HTR-8/SVneo (cell line): ENCODE measurements at regions not wholly inside any gene's neighbourhood (a gene's known extent, or its start where the extent isn't known, plus 50 kb on each side); places are given as distances from the start of the nearest gene placed in this dataset.

ENCODE experiments used
- DNase-seq: peaks from one replicate; pipeline ENCODE4 v3.0.0; 2011; ENCODE audit warnings: low spot score, mixed read lengths; ENCODE audit not compliant: insufficient read length
- FAIRE-seq: peaks from 2 replicates; lab custom pipeline; 2011; peaks lifted over from hg19 to GRCh38; lab: Jason Lieb, UNC

DNA sequence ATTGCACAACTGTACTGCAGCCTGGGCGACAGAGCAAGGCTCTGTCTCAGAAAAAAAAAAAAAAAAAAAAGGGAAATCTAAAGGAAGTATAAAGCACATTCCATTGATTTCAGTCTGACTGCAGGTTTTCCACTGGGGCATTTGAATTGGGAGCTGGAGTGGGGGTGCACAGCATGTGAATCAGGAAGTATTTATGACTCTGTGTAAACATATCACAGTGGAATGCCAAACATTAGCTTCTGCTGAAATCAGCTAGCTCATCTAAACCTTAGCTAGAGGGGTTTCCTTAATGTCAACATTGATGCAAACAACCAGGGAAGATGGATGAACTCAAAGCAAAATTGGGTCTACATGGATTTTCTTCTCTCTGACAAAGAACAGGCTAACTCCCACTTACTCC lies 641.0 kb upstream of the EEF2KMT start:
- DNase-seq = no peak
- no peak for FAIRE-seq

DNA sequence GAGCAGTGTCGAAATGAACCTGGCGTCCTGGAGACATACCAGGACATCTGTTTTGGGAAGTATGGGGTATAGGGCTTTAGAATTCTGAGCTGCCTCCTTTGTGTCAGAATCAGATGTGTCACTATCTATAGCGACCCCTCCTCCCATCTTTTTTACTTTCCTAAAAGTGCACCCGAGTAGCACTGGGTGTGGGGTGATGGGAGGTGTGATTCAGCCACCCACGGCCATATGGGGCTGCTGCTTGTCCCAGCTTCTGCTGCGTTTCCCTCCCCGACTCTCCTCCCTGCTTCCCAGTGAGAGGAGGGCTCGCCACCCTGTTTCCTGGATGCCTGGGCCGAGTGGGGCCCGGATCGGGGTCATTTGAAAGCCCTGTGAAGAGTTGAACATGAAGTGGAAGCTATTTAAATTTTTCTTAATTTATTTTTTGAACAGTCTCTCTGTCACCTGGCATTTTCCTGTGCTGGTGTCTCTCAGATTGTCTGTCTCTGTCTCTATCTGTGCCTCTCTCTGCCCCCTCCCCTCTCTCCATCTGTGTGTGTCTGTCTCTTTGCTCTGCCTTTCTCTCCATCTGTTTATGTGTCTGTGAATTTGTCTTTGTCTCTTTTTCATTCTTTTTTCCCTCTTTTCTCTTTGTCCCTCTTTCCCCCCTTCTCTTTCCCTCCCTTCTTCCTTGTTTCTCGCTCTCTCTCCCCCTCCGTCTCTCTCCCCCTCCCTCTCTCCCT lies 638.8 kb upstream of the EEF2KMT start:
- DNase-seq (no peak), FAIRE-seq (no peak)

DNA sequence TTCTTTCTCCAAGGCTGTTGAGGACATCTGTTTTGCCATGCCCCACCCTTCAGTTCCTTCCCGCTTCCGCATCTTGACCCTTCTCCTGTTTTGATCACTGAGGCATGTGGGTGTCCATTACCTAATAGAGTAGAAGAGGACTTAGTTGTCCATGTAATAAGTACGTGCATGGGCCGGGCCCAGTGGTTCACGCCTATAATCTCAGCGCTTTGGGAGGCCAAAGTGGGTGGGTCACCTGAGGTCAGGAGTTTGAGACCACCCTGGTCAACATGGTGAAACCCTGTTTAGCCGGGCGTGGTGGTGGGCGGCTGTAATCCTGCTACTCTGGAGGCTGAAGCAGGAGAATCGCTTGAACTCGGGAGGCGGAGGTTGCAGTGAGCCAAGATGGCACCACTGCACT lies 637.8 kb upstream of the EEF2KMT start:
- DNase-seq = no peak
- no peak for FAIRE-seq

DNA sequence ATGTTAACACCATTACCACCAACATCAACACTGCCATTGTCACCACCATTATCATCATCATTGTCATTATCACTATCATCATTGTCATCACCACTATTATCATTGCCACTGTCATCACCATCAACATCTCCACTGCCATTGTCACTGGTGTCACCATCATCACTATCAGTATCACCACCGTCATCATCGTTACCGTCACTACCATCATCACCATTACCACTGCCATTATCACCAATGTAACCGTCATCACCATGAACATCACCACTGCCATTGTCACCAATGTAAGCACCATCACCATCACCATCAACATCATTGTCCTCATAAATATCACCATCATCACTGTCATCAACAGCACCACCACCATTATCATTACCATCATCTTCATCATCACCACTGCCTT lies 633.2 kb upstream of the EEF2KMT start:
- FAIRE-seq (no peak), DNase-seq (no peak)

DNA sequence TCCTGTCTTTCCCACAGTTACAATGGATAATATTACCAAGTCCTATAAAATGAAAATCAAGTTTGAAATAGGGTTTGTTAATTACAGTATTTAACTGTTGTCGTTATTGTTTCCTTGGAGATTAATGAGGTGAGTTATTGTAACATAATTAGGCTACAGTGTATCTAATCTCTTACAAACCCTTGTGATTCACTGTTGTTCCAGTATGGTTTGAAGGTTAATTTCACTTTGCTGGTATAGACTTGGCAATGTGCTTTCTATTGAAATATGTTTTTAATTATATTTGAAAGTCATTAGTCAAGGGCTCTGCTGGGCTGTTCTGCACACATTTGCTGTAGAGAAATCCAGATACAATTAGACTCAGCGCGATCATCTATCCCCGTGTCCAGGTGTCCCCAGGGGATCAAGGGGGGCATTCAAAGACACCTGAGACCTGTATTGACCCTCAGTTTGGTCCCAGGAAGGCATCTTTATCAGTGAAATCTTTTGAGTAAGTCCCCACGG lies 624.6 kb upstream of the EEF2KMT start:
- FAIRE-seq (no peak), DNase-seq (no peak)

DNA sequence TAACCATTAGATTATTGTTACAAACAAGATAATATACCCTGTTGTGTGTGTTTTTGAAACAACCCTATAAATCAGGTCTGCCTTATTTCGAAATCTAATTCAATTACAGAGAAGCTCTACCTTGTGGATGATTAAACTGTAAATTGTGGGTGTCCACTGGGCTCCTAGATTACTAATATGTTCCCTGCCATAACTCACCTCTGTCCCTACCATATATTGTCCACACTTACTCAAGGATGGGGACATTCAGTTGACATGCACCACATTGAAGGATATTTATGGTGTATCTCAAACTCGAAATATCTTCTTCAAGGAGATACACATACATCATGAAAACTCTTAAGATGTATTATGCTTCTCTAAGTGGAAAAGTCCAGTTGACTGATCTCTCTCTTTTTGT lies 617.6 kb upstream of the EEF2KMT start:
- FAIRE-seq (no peak), DNase-seq (no peak)

DNA sequence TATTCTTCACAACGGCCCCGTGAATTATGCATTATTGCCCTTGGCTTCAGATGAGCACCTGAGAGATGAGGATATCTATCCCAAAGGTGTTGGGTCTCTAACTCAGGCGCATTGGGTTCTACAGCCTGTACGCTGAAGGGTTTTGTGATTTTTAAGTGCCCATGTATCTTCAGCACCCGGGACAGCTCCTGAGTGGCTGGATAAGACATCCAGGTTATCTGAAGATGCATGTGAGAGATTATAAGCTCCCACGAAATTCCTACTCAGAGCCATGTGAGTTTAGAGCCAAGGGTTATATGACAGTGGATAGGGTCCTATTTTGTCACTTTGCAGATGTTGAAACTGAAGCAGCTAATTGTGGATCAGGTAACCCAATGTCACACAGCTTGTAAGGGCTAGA lies 612.3 kb upstream of the EEF2KMT start:
- FAIRE-seq (no peak), DNase-seq (no peak)

DNA sequence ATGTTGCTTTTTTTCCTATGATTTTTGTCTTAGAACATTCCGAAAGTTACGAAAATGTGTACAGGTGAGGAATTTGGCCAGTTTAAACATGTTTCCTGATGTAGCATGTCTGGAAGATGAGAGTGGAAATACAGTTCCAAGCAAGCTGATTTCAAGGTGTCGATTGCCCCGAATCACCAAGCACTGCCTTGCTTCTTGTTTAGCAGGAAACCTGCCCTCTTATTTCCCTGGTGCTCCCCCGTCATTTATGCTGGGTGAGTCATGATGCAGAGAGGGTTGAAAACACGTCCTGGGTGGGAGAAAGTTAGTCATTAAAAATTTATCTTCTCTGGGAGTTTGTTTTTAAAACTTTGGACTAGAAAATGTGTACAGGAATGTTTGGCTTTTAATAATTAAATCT lies 608.6 kb upstream of the EEF2KMT start:
- FAIRE-seq (no peak), DNase-seq (no peak)

DNA sequence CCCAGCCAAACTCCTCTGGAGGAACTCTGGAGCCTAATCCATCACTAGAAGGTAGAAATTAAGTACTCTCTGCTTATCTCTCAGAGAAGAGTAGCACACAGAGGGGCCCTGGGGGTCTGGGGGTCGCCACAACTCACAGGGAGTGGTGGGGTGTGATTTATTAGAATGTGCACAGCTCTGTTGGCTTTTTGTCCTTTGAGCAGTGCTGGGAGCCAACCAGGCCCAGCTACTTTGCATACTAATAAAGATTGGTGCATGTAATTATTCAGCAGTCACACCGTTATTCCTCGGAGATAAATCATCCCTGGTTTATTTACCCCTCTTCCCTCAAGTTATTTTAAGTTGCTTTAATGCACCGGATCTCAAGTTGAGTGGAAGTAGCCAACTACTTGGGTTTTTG lies 606.7 kb upstream of the EEF2KMT start:
- DNase-seq (no peak), FAIRE-seq (no peak)

DNA sequence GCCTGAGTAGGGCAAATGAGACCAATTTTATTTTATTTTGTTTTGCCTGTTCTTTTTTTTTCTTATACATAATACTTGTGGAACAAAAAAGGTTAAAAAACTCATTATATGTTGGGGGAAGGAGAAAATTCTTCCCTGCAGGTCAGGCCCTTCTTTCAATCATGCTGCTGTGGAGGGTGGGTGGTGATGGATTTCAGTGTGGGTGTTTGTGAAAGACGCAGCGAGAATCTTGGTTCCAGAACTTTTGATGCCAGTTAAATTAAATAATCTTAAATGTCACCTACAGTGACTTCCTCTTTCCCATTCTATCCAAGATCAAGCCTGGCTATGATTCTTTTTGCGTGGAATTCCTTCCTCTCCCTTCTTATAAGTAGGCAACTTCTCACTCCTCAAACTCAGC lies 595.8 kb upstream of the EEF2KMT start:
- FAIRE-seq = no peak
- DNase-seq = no peak

DNA sequence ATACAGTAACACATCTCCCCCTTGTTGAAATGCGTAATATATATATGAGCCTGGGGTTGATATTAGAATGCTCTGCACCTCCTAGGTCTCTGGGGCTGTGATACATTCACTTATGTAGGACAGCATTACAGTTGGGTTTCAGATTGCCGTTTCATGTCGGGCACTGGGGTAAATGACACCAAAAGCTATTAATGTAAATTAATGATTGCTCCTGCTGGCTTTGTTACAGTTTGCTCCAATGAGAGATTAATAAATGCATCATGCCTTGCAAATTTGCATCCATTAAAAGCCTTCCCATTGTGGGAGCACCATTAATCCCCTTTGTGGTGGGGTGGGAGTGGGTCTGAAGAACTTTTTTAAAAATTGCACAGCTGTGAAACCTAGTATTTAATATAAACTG lies 584.4 kb upstream of the EEF2KMT start:
- FAIRE-seq = no peak
- DNase-seq = no peak

DNA sequence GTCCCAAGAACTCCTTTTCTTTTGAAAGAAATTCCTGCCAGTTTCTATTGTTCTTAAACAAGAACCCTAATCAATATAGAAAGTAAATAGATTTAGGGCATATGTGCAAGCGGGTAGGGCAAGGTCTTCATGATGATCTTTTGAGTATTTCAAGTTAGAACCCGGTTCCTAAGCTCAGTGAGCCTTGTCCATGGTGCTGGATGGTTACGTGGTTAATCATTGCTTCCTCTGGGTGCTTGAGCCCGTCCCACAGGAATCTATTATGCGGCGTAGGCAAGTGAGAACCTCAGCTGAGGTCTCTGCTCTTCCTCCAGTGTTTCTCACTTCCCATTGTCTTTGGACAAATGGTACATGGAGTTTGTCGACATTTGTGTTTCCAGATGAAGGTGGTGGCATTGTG lies 580.8 kb upstream of the EEF2KMT start:
- no peak for FAIRE-seq

DNA sequence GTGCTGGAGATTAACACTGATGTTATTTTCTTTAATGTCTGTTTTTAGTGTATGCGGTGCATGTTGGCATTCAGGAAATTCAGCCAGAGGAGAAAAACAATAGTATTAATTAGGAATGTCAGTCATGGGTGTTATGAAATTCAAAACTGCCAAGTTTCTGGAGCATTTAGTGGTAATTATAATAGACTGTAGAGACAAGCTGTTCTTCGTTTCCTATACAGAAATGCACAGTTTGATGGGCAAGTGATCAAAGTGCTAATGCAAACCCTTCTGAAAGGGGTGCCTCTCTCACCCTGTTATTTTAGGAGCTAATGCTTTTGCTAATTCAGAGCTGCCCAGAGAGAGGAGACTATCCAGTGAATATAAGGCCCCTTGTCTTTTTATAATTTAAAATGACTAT lies 573.8 kb upstream of the EEF2KMT start:
- FAIRE-seq = no peak
- DNase-seq = no peak

More for the DNA sequence above, 580.8 kb upstream of the EEF2KMT start:
- no peak for DNase-seq

DNA sequence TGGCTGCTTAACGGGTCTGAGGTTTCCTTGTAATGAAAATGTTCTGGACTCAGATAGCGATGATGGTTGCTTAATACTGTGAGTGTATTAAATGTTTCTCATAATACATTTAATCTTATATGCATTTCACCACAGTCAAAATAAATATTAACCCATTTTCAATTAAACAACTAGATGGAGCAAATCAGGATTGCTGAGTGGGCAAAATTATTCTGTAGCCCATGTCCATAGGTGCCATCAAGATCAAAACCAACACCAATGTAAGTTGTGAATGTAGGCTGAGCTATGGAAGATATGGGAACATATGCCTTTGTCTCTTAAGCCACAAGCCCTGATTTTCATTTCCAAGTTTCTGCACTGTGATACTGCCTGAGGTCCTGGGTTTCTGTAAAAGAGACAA lies 572.6 kb upstream of the EEF2KMT start:
- DNase-seq (no peak), FAIRE-seq (no peak)

DNA sequence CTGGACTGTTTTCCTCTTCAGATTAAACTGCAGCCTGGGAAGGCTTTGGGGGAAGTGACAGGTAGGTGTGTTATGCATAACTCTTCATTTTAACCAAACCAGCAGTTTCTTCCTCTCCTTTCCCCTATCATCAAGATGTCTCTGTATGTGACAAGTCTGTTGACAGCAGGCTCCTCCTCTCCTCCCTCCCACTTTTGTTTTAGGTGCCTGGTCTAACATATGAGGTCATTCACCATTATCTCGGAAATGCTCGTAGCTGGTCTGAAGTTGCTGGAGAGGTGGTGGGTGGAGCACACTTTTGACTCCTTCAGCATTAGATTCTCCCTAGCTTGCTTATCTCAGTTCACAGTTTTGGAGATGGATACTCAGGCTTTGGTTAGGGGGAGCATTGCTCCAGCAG lies 571.0 kb upstream of the EEF2KMT start:
- no peak for FAIRE-seq
- no peak for DNase-seq

DNA sequence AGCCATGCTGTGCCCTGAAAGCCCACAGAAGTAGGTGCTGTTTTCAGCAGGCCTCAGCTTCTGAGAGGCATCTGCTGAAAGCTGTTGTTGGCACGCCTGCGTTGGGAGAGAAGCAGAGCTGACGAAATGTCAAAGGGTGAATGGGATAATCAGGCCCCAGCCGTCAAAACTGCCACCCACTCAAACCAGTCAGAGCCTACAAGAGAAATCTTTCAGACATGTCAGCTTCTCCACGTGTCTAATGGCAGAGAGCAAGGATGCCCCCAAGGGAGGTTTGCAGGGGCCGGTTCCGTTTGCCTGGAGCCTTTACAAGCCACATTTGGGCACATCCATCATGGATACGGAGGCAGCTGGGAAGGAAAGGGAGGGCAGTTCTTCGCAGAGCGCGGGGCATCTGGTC lies 568.2 kb upstream of the EEF2KMT start:
- no peak for FAIRE-seq

DNA sequence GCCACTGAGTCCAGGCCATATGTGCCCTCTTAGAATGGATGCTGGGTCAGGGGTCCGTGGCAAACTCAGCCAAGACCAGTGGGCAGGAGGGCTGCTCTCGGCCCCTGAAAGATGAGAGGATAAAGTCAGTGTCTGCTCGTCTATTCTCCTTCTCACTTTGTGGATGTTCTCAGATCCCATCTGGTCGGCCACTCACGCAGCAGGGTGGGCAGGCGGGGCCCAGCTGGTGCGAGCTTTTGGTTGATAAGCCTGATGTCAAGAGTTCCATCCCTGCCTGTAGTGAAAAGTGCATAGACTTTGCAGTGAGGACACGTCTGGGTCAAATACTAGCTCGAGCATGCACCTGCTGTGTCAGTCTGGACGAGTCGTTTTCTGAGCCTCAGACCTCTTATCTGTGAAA lies 556.2 kb upstream of the EEF2KMT start:
- DNase-seq (no peak), FAIRE-seq (no peak)

More for the DNA sequence above, 568.2 kb upstream of the EEF2KMT start:
- no peak for DNase-seq

DNA sequence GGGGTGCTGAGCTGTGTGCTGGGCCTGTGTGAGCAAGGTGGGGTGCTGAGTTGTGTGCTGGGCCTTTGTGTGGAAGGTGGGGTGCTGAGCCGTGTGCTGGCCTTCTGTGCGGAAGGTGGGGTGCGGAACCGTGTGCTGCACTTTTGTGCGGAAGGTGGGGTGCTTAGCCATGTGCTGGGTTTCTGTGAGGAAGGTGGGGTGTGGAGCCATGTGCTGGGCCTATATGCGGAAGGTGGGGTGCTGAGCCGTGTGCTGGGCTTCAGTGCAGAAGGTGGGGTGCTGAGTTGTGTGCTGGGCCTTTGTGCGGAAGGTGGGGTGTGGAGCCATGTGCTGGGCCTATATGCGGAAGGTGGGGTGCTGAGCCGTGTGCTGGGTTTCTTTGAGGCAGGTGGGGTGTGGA lies 555.4 kb upstream of the EEF2KMT start:
- DNase-seq (no peak), FAIRE-seq (no peak)

DNA sequence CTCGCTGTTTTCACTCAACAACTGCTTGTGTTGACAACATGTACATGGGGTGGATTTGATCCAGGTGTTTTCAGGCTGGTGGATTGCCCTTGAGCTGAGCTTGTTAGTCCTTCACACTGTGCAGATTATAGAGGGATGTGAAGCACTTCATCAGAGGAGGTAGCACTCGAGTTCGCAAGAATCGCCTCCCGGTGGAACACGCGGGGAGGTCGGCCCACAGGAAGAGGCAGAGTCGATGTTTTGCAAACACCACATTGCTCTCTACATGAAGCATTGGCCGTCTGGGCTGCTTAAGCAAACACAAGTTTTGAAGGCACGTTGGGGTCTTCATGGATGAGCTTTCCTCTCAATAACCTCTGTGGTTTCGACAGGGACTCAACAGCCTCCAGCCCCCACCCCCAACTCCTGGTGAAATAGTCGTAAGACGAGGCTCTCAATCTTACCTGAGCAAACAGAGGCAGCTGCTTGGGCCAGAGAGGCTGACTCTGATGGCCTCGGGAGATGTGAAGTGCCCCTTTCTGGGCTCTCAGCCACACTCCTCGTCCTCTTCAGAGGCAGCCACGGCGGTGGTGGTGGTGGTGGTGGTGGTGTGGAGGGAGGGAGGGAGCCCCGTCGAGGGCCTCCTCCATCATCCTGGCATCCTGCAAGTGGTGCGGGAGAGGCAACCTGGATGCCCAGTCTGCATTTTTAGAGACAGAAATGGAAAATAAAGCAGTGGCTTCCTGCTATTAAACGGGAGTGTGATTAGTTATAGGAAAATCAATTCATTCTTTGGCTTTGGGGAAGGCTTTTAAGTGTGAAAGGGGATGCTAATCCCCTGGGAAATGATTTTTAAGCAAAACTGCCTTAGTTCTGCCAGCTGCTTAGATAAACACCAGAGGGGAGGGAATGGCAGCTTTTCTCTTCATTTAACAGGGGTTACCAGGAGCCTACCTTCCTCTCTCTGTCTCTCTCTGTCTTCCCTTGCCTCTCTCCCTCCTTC lies 552.5 kb upstream of the EEF2KMT start:
- no peak for DNase-seq

DNA sequence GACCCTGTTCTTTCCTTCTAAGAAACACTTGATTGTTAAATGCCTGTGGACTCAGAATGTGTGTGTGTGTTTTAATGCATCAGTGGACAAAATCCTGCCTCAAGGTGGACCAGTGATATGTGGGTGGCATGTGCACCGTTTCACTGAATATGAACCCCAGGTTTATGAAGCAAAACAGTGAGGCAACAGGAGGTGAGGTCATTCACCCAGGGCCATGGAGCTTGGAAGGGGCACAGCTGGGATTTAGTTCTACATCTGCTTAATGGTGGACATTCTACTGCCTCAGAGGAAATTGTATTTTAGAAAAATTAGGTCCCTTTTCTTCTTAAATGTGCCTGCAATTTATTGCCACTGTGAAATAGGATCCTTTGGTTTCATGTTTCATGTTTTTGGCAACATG lies 549.5 kb upstream of the EEF2KMT start:
- DNase-seq = no peak
- no peak for FAIRE-seq

More for the DNA sequence above, 552.5 kb upstream of the EEF2KMT start:
- FAIRE-seq = no peak

DNA sequence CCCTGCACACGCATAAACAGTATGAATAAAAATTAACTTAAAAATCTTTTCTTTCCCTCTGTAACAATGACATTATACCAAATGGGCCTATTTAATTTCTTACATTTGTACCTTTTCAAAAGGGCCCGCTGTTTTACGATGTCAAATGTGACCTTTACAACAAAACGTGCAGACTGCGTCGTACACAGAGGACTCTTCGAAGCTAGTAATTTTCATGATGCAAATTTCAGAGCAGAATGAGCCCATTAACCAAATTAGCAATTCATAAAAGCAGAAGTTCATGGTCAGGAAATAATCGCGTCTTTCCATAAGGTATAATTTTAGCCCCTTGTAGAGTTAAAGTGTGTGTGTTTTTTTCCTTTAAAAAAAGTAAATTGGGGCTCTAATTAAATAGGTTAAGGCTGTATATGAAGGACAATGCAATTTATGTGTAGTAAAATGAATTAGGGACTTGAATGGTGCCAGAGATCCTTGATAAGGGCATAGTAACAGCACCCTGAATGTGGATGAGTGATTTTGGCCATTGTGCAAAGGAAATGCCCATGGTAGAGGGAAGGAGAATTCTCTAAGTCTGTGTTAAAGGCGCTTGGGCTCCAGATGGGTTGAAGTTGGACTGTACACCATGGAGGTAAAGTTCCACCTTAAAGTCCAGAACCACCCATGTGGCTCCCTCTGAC lies 546.4 kb upstream of the EEF2KMT start:
- FAIRE-seq (no peak), DNase-seq (no peak)
